HCT116 (cell line): ENCODE measurements at regions not wholly inside any gene's neighbourhood (a gene's known extent, or its start where the extent isn't known, plus 50 kb on each side); places are given as distances from the start of the nearest gene placed in this dataset.

Experiments used
- ATAC-seq: fragments of 200-7000 bp; cut with Tn5 transposase; 2 replicates; pipeline ENCODE4 v1.9.1; 2020; ENCODE audit warnings: mild to moderate bottlenecking, moderate library complexity
- BruUV-seq: library from RNA; stranded (reverse); fragments of 400-500 nt; replicated peaks from 2 replicates; lab custom pipeline; 2021; lab: Mats Ljungman, UMichigan
- CTCF ChIA-PET: fragments of 300-600 bp; sonication (Branson Sonifier 250); formaldehyde crosslinking; loops from one replicate; lab custom pipeline; 2021; ENCODE audit warnings: antibody characterized with exemption; lab: Charles Lee
- POLR2A ChIA-PET: fragments of 300-600, 350-600 bp; sonication (Branson Sonifier 250); formaldehyde crosslinking; loops from one replicate; lab custom pipeline; 2021; ENCODE audit warnings: antibody characterized with exemption; lab: Charles Lee
- RAD21 ChIA-PET, 2 experiments: fragments of 300-600 bp; sonication (Branson Sonifier 250); formaldehyde crosslinking; loops; one replicate each; lab custom pipeline; 2023; ENCODE audit warnings: low total read pairs in 2 of 2; ENCODE audit not compliant: uncharacterized antibody in 2 of 2, unreplicated experiment in 2 of 2, low non-redundant PET in 1 of 2; lab: Charles Lee
- DNase-seq: peaks from one replicate; pipeline ENCODE4 v3.0.0-alpha.2; 2010; ENCODE audit warnings: low read depth, low spot score
- H2AFZ ChIP-seq: fragments of 200-600 bp; shearing (Covaris generic), sonication (generic); 2 replicates; pipeline ENCODE4 v1.6.1; 2017; ENCODE audit warnings: low read depth, mixed run types, mixed read lengths, antibody characterized with exemption, low read length; ENCODE audit not compliant: poor library complexity, severe bottlenecking
- H3K27ac ChIP-seq: 2 replicates; pipeline ENCODE4 v1.5.1; 2012; ENCODE audit warnings: low read depth, low read length
- H3K27me3 ChIP-seq: fragments of 200-600 bp; sonication (generic); 2 replicates; pipeline ENCODE4 v1.6.1; 2016; ENCODE audit warnings: mixed run types, low read length, mixed read lengths; ENCODE audit not compliant: insufficient read depth
- H3K36me3 ChIP-seq, 2 experiments: fragments of 200-500 bp in 1 of 2; fragments of 200-600 bp in 1 of 2; sonication (Bioruptor generic) in 1 of 2; sonication (generic) in 1 of 2; 2 replicates each; pipeline versions ENCODE4 v1.5.1 to v1.6.1; 2014 to 2016; ENCODE audit warnings: low read length in 2 of 2, inconsistent platforms in 1 of 2, mixed read lengths in 1 of 2, mixed run types in 1 of 2; ENCODE audit not compliant: insufficient read depth in 2 of 2, control insufficient read depth in 1 of 2
- H3K4me1 ChIP-seq, 2 experiments: fragments of 200-600 bp in 1 of 2; sonication (generic) in 1 of 2; 2 replicates each; pipeline versions ENCODE4 v1.5.1 to v1.6.1; 2012 to 2017; ENCODE audit warnings: low read length in 2 of 2, inconsistent platforms in 1 of 2, mild to moderate bottlenecking in 1 of 2, mixed read lengths in 1 of 2, mixed run types in 1 of 2, moderate library complexity in 1 of 2; ENCODE audit not compliant: insufficient read depth in 2 of 2, control insufficient read depth in 1 of 2
- H3K4me2 ChIP-seq: fragments of 200-600 bp; sonication (generic); 2 replicates; pipeline ENCODE4 v1.6.1; 2017; ENCODE audit warnings: mixed run types, low read length, mixed read lengths
- H3K4me3 ChIP-seq, 2 experiments: fragments of 200-600 bp in 1 of 2; sonication (generic) in 1 of 2; replicated peaks in 1 of 2; 2 replicates each; pipeline ENCODE4 v1.5.1; 2011 to 2016; ENCODE audit warnings: low read length in 2 of 2, control low read depth in 1 of 2, low read depth in 1 of 2, mild to moderate bottlenecking in 1 of 2, mixed read lengths in 1 of 2, mixed run types in 1 of 2
- H3K79me2 ChIP-seq: fragments of 200-600 bp; sonication (generic); 2 replicates; pipeline ENCODE4 v1.6.1; 2017; ENCODE audit warnings: mild to moderate bottlenecking, mixed run types, low read length, moderate library complexity, mixed read lengths; ENCODE audit not compliant: insufficient read depth
- H3K9ac ChIP-seq: fragments of 200-600 bp; sonication (generic); 2 replicates; pipeline ENCODE4 v1.6.1; 2016; ENCODE audit warnings: low read length, mixed read lengths
- H3K9me2 ChIP-seq: fragments of 200-600 bp; sonication (generic), shearing (Covaris generic); 2 replicates; pipeline ENCODE4 v1.6.1; 2017; ENCODE audit warnings: mixed run types, mild to moderate bottlenecking, moderate library complexity; ENCODE audit not compliant: insufficient read depth
- H3K9me3 ChIP-seq, 2 experiments: fragments of 200-500 bp in 1 of 2; fragments of 200-600 bp in 1 of 2; sonication (Bioruptor generic) in 1 of 2; sonication (generic) in 1 of 2; 2 replicates each; pipeline ENCODE4 v1.6.1; 2014 to 2017; ENCODE audit warnings: low read length in 2 of 2, mixed read lengths in 2 of 2, inconsistent platforms in 1 of 2, low read depth in 1 of 2, mild to moderate bottlenecking in 1 of 2, mixed run types in 1 of 2, moderate library complexity in 1 of 2; ENCODE audit not compliant: control insufficient read depth in 1 of 2, insufficient read depth in 1 of 2
- H4K20me1 ChIP-seq: fragments of 200-600 bp; sonication (generic), shearing (Covaris generic); 2 replicates; pipeline ENCODE4 v1.6.1; 2017; ENCODE audit warnings: mixed run types, mild to moderate bottlenecking, moderate library complexity; ENCODE audit not compliant: insufficient read depth
- MAX ChIP-seq: IDR thresholded peaks from 2 replicates; pipeline ENCODE4 v1.6.1; 2012
- POLR2A ChIP-seq: IDR thresholded peaks from 2 replicates; pipeline ENCODE4 v1.7.0; 2011; ENCODE audit warnings: borderline replicate concordance; ENCODE audit not compliant: insufficient read depth, insufficient read length; ENCODE audit errors: extremely low read depth
- REST ChIP-seq: IDR thresholded peaks from 2 replicates; pipeline ENCODE4 v1.6.1; 2012; ENCODE audit warnings: low read depth
- TCF7L2 ChIP-seq: IDR thresholded peaks from 2 replicates; pipeline ENCODE4 v1.7.0; 2011; ENCODE audit warnings: borderline replicate concordance, inconsistent platforms; ENCODE audit not compliant: insufficient read depth, insufficient read length; ENCODE audit errors: extremely low read depth
- YY1 ChIP-seq: IDR thresholded peaks from 2 replicates; pipeline ENCODE4 v1.6.1; 2011; ENCODE audit warnings: low read length, low read depth, moderate library complexity, mild to moderate bottlenecking; ENCODE audit not compliant: insufficient replicate concordance; ENCODE audit errors: extremely low read depth
- ZFX ChIP-seq: fragments of 450-650 bp; IDR thresholded peaks from 2 replicates; pipeline ENCODE4 v1.6.1; 2017
- intact Hi-C: fragments of 100-400 bp; cut with micrococcal nuclease; formaldehyde crosslinking; loops from 2 replicates; pipeline ENCODE4 v1.10.0; 2022

- H3K4me1 ChIP-seq: no peaks in the 10 kb centered on the region
- POLR2A ChIA-PET: no interaction called here
- BruUV-seq: no TSS peak
- H3K4me2 ChIP-seq: no peak overlapping the region
- H3K79me2 ChIP-seq: no peaks in the 10 kb centered on the region
- H3K9ac ChIP-seq: no peak overlapping the region
- RAD21 ChIA-PET: no interaction called here
- no peak overlapping the region for H2AFZ ChIP-seq
- peaks cover 3% of the 10 kb centered on the region; the same call in 1 of the 2 replicates for H3K27me3 ChIP-seq
- CTCF ChIA-PET: no interaction called here
- intact Hi-C loops: loop anchor here (5.0 kb wide), 1 partner anchor 382 kb away; no protein-coding TSS in a partner anchor
- no peak overlapping the region for H3K4me3 ChIP-seq
- no peak for DNase-seq
- H3K36me3 ChIP-seq: no peaks in the 10 kb centered on the region
- no peaks in the 10 kb centered on the region for H4K20me1 ChIP-seq
- H3K27ac ChIP-seq: no peak overlapping the region
- TF ChIP-seq MAX: no peak
- TF ChIP-seq, all 23 proteins: peak for 0
- ATAC-seq: no peak
- peaks cover 0 to 5% of the 10 kb centered on the region in 2 experiments; a peak in 1 of 4 replicates for H3K9me3 ChIP-seq
- H3K9me2 ChIP-seq: no peaks in the 10 kb centered on the region
Measured at GRCh38 chr1:229784834-229785233, 158.8 kb downstream of the URB2 start.

GRCh38 chr1:229786974-229787610 is 161.0 kb downstream of the URB2 start:
- H3K79me2 ChIP-seq: no peaks in the 10 kb centered on the region
- TF ChIP-seq YY1 (no peak), REST (no peak), ZFX (no peak), POLR2A (no peak), TCF7L2 (no peak)
- no peak overlapping the region for H3K27ac ChIP-seq
- no TSS peak for BruUV-seq
- H3K4me1 ChIP-seq: no peaks in the 10 kb centered on the region
- ATAC-seq (no peak), DNase-seq (no peak)
- intact Hi-C loops: no loop called here
- no peaks in the 10 kb centered on the region for H3K9me2 ChIP-seq
- ChIA-PET POLR2A (no interaction called here), CTCF (interaction anchor here (0.8 kb wide), 1 partner anchor 62 kb away, joined by 3 read pairs; no protein-coding TSS in a partner anchor), RAD21 (no interaction called here)
- H3K4me3 ChIP-seq: no peak overlapping the region
- H3K36me3 ChIP-seq: no peaks in the 10 kb centered on the region
- no peak overlapping the region for H3K9ac ChIP-seq
- no peak overlapping the region for H3K4me2 ChIP-seq
- H4K20me1 ChIP-seq: no peaks in the 10 kb centered on the region
- H2AFZ ChIP-seq: no peak overlapping the region
- H3K9me3 ChIP-seq: peaks cover 0 to 5% of the 10 kb centered on the region in 2 experiments; a peak in 1 of 4 replicates
- peaks cover 8% of the 10 kb centered on the region; the same call in 1 of the 2 replicates for H3K27me3 ChIP-seq
